ENCODE measurements at regions not wholly inside any gene's neighbourhood (a gene's known extent, or its start where the extent isn't known, plus 50 kb on each side); places are given as distances from the start of the nearest gene placed in this dataset.

- Histone ChIP-seq H3K9me3 (ENCODE audit: control insufficient read depth, insufficient read depth, low read length) (no peaks in the 10 kb centered on the region), H3K36me3 (ENCODE audit: control insufficient read depth, insufficient read depth, low read length) (no peaks in the 10 kb centered on the region), H3K4me3 (ENCODE audit: low read length) (no peak overlapping the region), H3K4me1 (ENCODE audit: control insufficient read depth, insufficient read depth, low read length) (no peaks in the 10 kb centered on the region), H3K27me3 (ENCODE audit: control insufficient read depth, insufficient read depth, low read length) (no peaks in the 10 kb centered on the region), H3K27ac (ENCODE audit: low read length) (no peak overlapping the region)
- ATAC-seq (no peak), DNase-seq (no peak)
- Mint-ChIP-seq H3K4me1 (no peaks in the 10 kb centered on the region), H3K9me3 (peaks cover 13 to 21% of the 10 kb centered on the region in 2 donors), H3K27me3 (ENCODE audit: low read depth in 2 of 2) (no peaks in the 10 kb centered on the region), H3K4me3 (no peak overlapping the region), H3K27ac (no peak overlapping the region), H3K36me3 (no peaks in the 10 kb centered on the region)
- TF ChIP-seq CTCF (IDR thresholded peaks at IDR 0.05), result no peak
- intact Hi-C loops (cut with micrococcal nuclease), result no loop called here
- 94% methylated on average over 12 of the region's 12 CpGs for WGBS (ENCODE audit: insufficient coverage)
Observed at GRCh38 chr7:68813551-68814080, 784.7 kb upstream of the AUTS2 start.

DNA sequence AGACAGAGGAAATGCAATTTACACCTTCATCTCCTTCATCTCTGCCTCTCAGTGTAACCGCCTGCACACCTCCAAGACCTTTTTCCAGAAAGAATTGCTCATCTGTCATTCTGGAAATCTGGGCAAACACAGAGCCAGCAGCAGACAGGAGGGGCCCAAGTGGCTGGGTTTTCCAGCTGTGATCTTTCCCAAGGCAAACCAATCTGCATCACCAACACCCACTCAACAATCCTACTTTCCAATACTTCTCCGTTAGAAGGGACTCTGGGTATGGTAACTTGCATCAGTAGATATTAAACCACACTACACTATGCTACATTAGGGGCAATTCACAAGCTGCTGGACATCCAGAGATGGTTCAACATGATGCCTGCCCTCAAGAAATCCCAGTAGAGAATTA is 781.8 kb upstream of the AUTS2 start:
- no peak for ATAC-seq
- intact Hi-C loops (cut with micrococcal nuclease), result no loop called here
- Mint-ChIP-seq H3K27me3 (ENCODE audit: low read depth in 2 of 2) (no peaks in the 10 kb centered on the region), H3K27ac (no peak overlapping the region), H3K4me1 (no peaks in the 10 kb centered on the region), H3K9me3 (peaks cover 10 to 13% of the 10 kb centered on the region in 2 donors), H3K36me3 (no peaks in the 10 kb centered on the region), H3K4me3 (no peak overlapping the region)
- Histone ChIP-seq H3K4me3 (ENCODE audit: low read length) (no peak overlapping the region), H3K36me3 (ENCODE audit: control insufficient read depth, insufficient read depth, low read length) (no peaks in the 10 kb centered on the region), H3K27ac (ENCODE audit: low read length) (no peak overlapping the region), H3K27me3 (ENCODE audit: control insufficient read depth, insufficient read depth, low read length) (no peaks in the 10 kb centered on the region), H3K9me3 (ENCODE audit: control insufficient read depth, insufficient read depth, low read length) (no peaks in the 10 kb centered on the region), H3K4me1 (ENCODE audit: control insufficient read depth, insufficient read depth, low read length) (no peaks in the 10 kb centered on the region)
- DNase-seq, result no peak
- 94% methylated on average over 2 of the region's 2 CpGs for WGBS (ENCODE audit: insufficient coverage)
- TF ChIP-seq CTCF (IDR thresholded peaks at IDR 0.05), result no peak

- H3K27ac Mint-ChIP-seq, result no peak overlapping the region
- no peak for ATAC-seq
- Histone ChIP-seq H3K27me3 (ENCODE audit: control insufficient read depth, insufficient read depth, low read length) (no peaks in the 10 kb centered on the region), H3K9me3 (ENCODE audit: control insufficient read depth, insufficient read depth, low read length) (no peaks in the 10 kb centered on the region), H3K4me1 (ENCODE audit: control insufficient read depth, insufficient read depth, low read length) (no peaks in the 10 kb centered on the region), H3K36me3 (ENCODE audit: control insufficient read depth, insufficient read depth, low read length) (no peaks in the 10 kb centered on the region), H3K27ac (ENCODE audit: low read length) (no peak overlapping the region), H3K4me3 (ENCODE audit: low read length) (no peak overlapping the region)
- no peak for TF ChIP-seq CTCF (IDR thresholded peaks at IDR 0.05)
- H3K36me3 Mint-ChIP-seq, result no peaks in the 10 kb centered on the region
- H3K9me3 Mint-ChIP-seq, result peaks cover 8 to 12% of the 10 kb centered on the region in 2 donors
- H3K4me1 Mint-ChIP-seq, result no peaks in the 10 kb centered on the region
- H3K4me3 Mint-ChIP-seq, result no peak overlapping the region
- 89% methylated on average over 6 of the region's 6 CpGs for WGBS (ENCODE audit: insufficient coverage)
- intact Hi-C loops (cut with micrococcal nuclease), result no loop called here
- no peak for DNase-seq
- H3K27me3 Mint-ChIP-seq (ENCODE audit: low read depth in 2 of 2), result no peaks in the 10 kb centered on the region
Observed at GRCh38 chr7:68820321-68820720, 778.0 kb upstream of the AUTS2 start.

- Histone ChIP-seq H3K4me3 (ENCODE audit: low read length) (no peak overlapping the region), H3K4me1 (ENCODE audit: control insufficient read depth, insufficient read depth, low read length) (no peaks in the 10 kb centered on the region), H3K27ac (ENCODE audit: low read length) (no peak overlapping the region), H3K9me3 (ENCODE audit: control insufficient read depth, insufficient read depth, low read length) (no peaks in the 10 kb centered on the region), H3K36me3 (ENCODE audit: control insufficient read depth, insufficient read depth, low read length) (no peaks in the 10 kb centered on the region), H3K27me3 (ENCODE audit: control insufficient read depth, insufficient read depth, low read length) (no peaks in the 10 kb centered on the region)
- no peak for ATAC-seq
- WGBS (ENCODE audit: insufficient coverage), result 39% methylated on average over 4 of the region's 5 CpGs
- Mint-ChIP-seq H3K4me3 (no peak overlapping the region), H3K36me3 (no peaks in the 10 kb centered on the region), H3K4me1 (no peaks in the 10 kb centered on the region), H3K27me3 (ENCODE audit: low read depth in 2 of 2) (no peaks in the 10 kb centered on the region), H3K9me3 (peaks cover 10 to 15% of the 10 kb centered on the region in 2 donors), H3K27ac (no peak overlapping the region)
- intact Hi-C loops (cut with micrococcal nuclease), result no loop called here
- no peak for DNase-seq
- no peak for TF ChIP-seq CTCF (IDR thresholded peaks at IDR 0.05)
Observed at GRCh38 chr7:68821846-68822245, 776.4 kb upstream of the AUTS2 start.

All from natural killer cell (primary cell).